ENCODE measurements at regions not wholly inside any gene's neighbourhood (a gene's known extent, or its start where the extent isn't known, plus 50 kb on each side); places are given as distances from the start of the nearest gene placed in this dataset.

DNA sequence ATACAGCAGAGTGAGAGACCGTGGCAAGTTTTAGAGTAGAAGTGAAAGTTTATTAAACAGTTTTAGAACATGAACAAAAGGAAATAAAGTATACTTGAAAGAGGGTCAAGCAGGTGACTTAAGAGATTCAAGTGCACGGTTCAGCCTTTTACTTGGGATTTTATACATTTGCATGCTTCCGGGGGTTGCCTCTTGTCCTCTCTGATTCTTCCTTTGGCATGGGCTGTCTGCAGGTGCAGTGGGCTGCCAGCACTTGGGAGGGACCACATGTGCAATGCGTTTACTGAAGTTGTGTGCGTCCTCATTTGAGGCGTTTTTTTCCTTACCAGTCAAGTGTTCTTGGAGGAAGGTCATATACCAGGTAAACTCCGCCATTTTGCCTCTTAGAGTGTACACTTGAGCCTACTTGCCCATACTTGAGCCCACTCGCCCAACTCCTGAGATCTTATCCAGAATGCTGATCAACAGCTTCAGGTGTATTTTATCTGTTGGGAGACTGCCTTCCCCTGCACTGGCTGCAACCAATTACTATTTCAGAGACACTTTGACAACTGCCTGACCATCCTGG lies 195.2 kb downstream of the IRX5 start:
- TF ChIP-seq POLR2A (IDR thresholded peaks at IDR 0.05) (no peak), EP300 (IDR thresholded peaks at IDR 0.05) (no peak)
- TF ChIP-seq, protein P1, sequence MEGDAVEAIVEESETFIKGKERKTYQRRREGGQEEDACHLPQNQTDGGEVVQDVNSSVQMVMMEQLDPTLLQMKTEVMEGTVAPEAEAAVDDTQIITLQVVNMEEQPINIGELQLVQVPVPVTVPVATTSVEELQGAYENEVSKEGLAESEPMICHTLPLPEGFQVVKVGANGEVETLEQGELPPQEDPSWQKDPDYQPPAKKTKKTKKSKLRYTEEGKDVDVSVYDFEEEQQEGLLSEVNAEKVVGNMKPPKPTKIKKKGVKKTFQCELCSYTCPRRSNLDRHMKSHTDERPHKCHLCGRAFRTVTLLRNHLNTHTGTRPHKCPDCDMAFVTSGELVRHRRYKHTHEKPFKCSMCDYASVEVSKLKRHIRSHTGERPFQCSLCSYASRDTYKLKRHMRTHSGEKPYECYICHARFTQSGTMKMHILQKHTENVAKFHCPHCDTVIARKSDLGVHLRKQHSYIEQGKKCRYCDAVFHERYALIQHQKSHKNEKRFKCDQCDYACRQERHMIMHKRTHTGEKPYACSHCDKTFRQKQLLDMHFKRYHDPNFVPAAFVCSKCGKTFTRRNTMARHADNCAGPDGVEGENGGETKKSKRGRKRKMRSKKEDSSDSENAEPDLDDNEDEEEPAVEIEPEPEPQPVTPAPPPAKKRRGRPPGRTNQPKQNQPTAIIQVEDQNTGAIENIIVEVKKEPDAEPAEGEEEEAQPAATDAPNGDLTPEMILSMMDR (IDR thresholded peaks at IDR 0.05) = no peak
